ENCODE measurements at regions not wholly inside any gene's neighbourhood (a gene's known extent, or its start where the extent isn't known, plus 50 kb on each side); places are given as distances from the start of the nearest gene placed in this dataset.

DNA sequence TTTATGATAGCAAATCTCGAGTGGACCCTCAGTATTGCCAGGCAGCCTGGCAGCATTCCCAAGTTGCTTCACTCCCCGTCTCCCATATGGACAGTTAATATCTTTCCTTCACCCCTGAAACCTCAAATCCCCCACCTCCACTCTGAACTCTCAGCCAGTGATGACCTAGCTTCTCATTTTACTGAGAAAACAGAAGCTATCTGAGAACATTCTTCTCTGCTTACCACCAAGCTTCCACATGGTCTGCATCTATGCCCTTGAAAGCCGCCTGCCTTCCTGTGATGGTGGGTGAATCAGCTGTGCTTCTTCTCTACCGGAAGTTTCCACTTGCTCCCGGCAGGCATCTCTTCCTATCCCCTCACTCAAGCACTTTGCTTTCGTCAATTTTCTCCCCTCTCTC is 529.2 kb downstream of the EPHA4 start:
- TF ChIP-seq, protein P1, sequence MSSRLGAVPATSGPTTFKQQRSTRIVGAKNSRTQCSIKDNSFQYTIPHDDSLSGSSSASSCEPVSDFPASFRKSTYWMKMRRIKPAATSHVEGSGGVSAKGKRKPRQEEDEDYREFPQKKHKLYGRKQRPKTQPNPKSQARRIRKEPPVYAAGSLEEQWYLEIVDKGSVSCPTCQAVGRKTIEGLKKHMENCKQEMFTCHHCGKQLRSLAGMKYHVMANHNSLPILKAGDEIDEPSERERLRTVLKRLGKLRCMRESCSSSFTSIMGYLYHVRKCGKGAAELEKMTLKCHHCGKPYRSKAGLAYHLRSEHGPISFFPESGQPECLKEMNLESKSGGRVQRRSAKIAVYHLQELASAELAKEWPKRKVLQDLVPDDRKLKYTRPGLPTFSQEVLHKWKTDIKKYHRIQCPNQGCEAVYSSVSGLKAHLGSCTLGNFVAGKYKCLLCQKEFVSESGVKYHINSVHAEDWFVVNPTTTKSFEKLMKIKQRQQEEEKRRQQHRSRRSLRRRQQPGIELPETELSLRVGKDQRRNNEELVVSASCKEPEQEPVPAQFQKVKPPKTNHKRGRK (CRISPR knock-in tag; IDR thresholded peaks at IDR 0.05) = no peak
- TF ChIP-seq CREM (IDR thresholded peaks at IDR 0.05) (no peak), CREM (CRISPR knock-in tag; IDR thresholded peaks at IDR 0.05) (no peak)
